ENCODE measurements at regions not wholly inside any gene's neighbourhood (a gene's known extent, or its start where the extent isn't known, plus 50 kb on each side); places are given as distances from the start of the nearest gene placed in this dataset.

DNA sequence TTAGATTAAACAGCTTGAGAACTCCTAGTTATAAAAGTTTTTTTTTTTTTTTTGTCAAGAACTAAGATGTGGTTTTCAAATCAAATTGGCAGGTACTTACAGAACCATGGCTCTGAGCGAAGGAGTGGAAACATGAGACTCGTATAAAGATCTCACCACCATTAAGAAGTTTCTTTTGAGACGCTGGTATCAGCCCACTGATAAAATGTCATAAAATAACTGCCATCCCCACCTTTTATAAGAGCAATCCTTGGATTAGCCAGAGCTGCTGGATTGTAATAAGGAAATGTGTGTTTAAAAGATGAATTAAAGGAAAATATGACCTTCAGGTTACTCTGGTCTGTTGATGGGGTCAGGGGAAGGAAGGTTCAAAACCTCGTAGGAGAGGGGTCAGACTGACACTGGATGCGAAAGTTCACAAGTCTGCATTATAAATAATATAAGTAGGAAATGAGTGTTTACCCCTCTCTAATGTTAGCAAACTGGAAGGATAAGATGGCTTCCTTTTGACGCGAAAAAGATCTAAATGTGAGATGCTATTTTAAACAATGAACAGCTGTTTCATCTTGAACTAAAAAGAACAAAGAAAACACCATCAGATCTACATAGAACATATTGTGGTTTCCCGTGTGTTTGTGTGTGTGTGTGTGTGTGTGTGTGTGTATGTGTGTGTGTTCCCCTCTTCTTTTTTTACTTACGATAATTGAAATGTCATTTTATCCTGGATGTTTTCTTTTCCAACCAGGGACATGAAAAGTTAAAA is 386.8 kb upstream of the JAG1 start:
- no peak overlapping the region for H3K4me3 ChIP-seq (ENCODE audit: low read depth, low read length)
- in situ Hi-C loops (cut with HindIII; ENCODE audit: low sequenced_read_pairs), result no loop called here
- DNase-seq (ENCODE audit: low read depth, low spot score), result no peak
- TF ChIP-seq CTCF (IDR thresholded peaks at IDR 0.05; ENCODE audit: low read depth, low read length), result no peak

DNA sequence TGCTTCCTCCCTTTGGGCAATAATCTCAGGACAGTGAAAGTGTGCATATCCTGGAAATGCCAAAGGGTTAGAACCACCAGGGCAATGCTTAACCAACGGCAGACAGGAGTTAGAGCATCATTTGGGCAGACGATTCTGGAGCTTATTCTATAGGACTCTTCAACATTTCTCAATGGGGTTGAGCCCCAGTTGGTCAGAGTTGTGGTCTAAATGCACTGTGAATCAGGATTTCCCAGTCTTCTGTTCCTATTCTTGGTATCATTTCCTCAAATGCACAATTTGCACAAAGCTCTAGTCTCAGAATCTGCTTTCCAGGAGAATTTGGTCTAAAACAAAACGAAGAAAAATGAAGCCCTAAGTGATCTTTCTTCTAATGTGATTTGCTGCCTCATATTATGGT is 389.6 kb upstream of the JAG1 start:
- TF ChIP-seq CTCF (IDR thresholded peaks at IDR 0.05; ENCODE audit: low read depth, low read length), result no peak
- in situ Hi-C loops (cut with HindIII; ENCODE audit: low sequenced_read_pairs), result no loop called here
- no peak overlapping the region for H3K4me3 ChIP-seq (ENCODE audit: low read depth, low read length)
- no peak for DNase-seq (ENCODE audit: low read depth, low spot score)

- in situ Hi-C loops (cut with HindIII; ENCODE audit: low sequenced_read_pairs), result no loop called here
- TF ChIP-seq CTCF (IDR thresholded peaks at IDR 0.05; ENCODE audit: low read depth, low read length), result no peak
- no peak for DNase-seq (ENCODE audit: low read depth, low spot score)
- no peak overlapping the region for H3K4me3 ChIP-seq (ENCODE audit: low read depth, low read length)
Measured at GRCh38 chr20:11064946-11065345, 391.1 kb upstream of the JAG1 start.

DNA sequence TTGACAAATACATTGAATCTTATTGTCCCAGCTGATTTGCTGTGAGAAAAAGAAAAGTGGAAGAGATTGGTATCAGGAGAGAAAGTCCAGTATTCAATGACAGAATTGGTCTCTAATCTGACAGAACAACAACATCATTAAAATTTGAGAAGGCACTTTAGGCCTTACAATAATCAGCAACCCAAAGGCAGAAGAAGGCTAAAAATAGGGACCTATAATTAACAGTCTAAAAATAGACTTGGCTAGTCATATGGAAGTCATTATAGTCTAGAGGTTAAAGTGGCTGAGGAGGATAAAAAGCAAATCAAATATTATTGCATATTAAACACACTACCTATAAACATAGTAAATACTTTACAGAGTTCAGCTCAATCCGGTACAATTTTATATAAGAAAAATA is 393.6 kb upstream of the JAG1 start:
- in situ Hi-C loops (cut with HindIII; ENCODE audit: low sequenced_read_pairs), result no loop called here
- no peak for DNase-seq (ENCODE audit: low read depth, low spot score)
- TF ChIP-seq CTCF (IDR thresholded peaks at IDR 0.05; ENCODE audit: low read depth, low read length), result no peak
- H3K4me3 ChIP-seq (ENCODE audit: low read depth, low read length), result no peak overlapping the region

DNA sequence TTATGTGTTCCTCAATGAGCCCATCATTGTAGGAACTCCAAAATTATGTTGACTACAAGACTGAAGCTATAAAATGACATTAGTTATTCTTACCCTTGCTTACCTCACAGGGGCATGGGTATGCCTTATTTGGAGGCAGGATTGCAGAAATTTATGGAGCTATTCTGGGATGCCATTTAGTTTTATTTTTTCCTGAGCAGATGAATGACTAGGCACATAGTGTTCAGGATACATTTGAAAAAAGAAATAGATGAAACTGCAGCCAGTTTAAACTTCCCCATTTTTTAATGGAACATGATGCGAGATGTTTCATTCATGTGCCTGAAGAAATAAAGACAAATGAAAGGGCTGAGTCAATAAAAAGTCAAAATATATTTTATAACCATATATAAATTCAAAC is 399.2 kb upstream of the JAG1 start:
- no peak for DNase-seq (ENCODE audit: low read depth, low spot score)
- in situ Hi-C loops (cut with HindIII; ENCODE audit: low sequenced_read_pairs), result no loop called here
- no peak overlapping the region for H3K4me3 ChIP-seq (ENCODE audit: low read depth, low read length)
- TF ChIP-seq CTCF (IDR thresholded peaks at IDR 0.05; ENCODE audit: low read depth, low read length), result no peak

GRCh38 chr20:11076434-11077105 is 402.8 kb upstream of the JAG1 start:
- H3K4me3 ChIP-seq (ENCODE audit: low read depth, low read length), result no peak overlapping the region
- DNase-seq (ENCODE audit: low read depth, low spot score), result no peak
- in situ Hi-C loops (cut with HindIII; ENCODE audit: low sequenced_read_pairs), result no loop called here
- TF ChIP-seq CTCF (IDR thresholded peaks at IDR 0.05; ENCODE audit: low read depth, low read length), result no peak

Data from astrocyte of the spinal cord (primary cell).